CD14-positive monocyte (primary cell): ENCODE measurements at regions not wholly inside any gene's neighbourhood (a gene's known extent, or its start where the extent isn't known, plus 50 kb on each side); places are given as distances from the start of the nearest gene placed in this dataset.
A peak's percentile ranks its signal among the peaks of the same experiment; 100 is the strongest.

ENCODE experiments used
- DNase-seq, 3 donors: peaks; one replicate each; pipeline ENCODE4 v3.0.0-alpha.2; 2011 to 2022
- H2AFZ ChIP-seq: 2 replicates; pipeline ENCODE4 v1.6.0; 2012; ENCODE audit warnings: mild to moderate bottlenecking, low read depth, low read length, inconsistent platforms; ENCODE audit not compliant: insufficient read depth, poor library complexity, severe bottlenecking
- H3K27ac ChIP-seq, 2 donors: 1 replicate in 1 of 2; 2 replicates in 1 of 2; pipeline ENCODE4 v1.5.1; 2012 to 2013; ENCODE audit warnings: low read length in 2 of 2, control low read depth in 1 of 2, inconsistent platforms in 1 of 2, low read depth in 1 of 2, mild to moderate bottlenecking in 1 of 2
- H3K27me3 ChIP-seq, 2 donors: one replicate each; pipeline versions ENCODE4 v1.6.0 to v1.6.1; 2011 to 2013; ENCODE audit warnings: low read length in 2 of 2; ENCODE audit not compliant: control insufficient read depth in 2 of 2, insufficient read depth in 2 of 2
- H3K36me3 ChIP-seq, 2 donors: replicated peaks in 1 of 2; 1 replicate in 1 of 2; 2 replicates in 1 of 2; pipeline versions ENCODE4 v1.5.1 to v1.6.1; 2012 to 2013; ENCODE audit warnings: low read length in 2 of 2, control low read depth in 1 of 2, inconsistent platforms in 1 of 2, mild to moderate bottlenecking in 1 of 2; ENCODE audit not compliant: insufficient read depth in 2 of 2, control insufficient read depth in 1 of 2
- H3K4me1 ChIP-seq, 2 donors: 1 replicate in 1 of 2; 2 replicates in 1 of 2; pipeline versions ENCODE4 v1.5.1 to v1.6.1; 2012 to 2013; ENCODE audit warnings: low read length in 2 of 2, control low read depth in 1 of 2, inconsistent platforms in 1 of 2, mild to moderate bottlenecking in 1 of 2, moderate library complexity in 1 of 2; ENCODE audit not compliant: insufficient read depth in 2 of 2, control insufficient read depth in 1 of 2
- H3K4me2 ChIP-seq: replicated peaks from 2 replicates; pipeline ENCODE3; 2012; ENCODE audit warnings: low read length, moderate library complexity, mild to moderate bottlenecking; ENCODE audit not compliant: poor library complexity, severe bottlenecking; ENCODE audit errors: extremely low read depth
- H3K4me3 ChIP-seq, 3 experiments: fragments of 200-600 bp in 1 of 3; sonication (generic) in 1 of 3; replicated peaks in 1 of 3; 1 replicate in 2 of 3; 2 replicates in 1 of 3; pipeline ENCODE4 v1.5.1; 2011 to 2013; ENCODE audit warnings: low read length in 3 of 3, mild to moderate bottlenecking in 3 of 3, control low read depth in 2 of 3, low read depth in 2 of 3, inconsistent platforms in 1 of 3, moderate library complexity in 1 of 3
- H3K79me2 ChIP-seq: 2 replicates; pipeline ENCODE4 v1.6.0; 2012; ENCODE audit warnings: mild to moderate bottlenecking, control low read depth, inconsistent platforms, low read length, moderate library complexity; ENCODE audit not compliant: insufficient read depth
- H3K9ac ChIP-seq: 2 replicates; pipeline ENCODE4 v1.6.0; 2017; ENCODE audit warnings: low read length, mild to moderate bottlenecking; ENCODE audit not compliant: insufficient read depth, poor library complexity, severe bottlenecking
- H3K9me3 ChIP-seq, 2 donors: replicated peaks in 1 of 2; 1 replicate in 1 of 2; 2 replicates in 1 of 2; pipeline versions ENCODE4 v1.5.1 to v1.6.1; 2012 to 2013; ENCODE audit warnings: low read length in 2 of 2, control low read depth in 1 of 2; ENCODE audit not compliant: control insufficient read depth in 1 of 2, insufficient read depth in 1 of 2
- H4K20me1 ChIP-seq: 2 replicates; pipeline ENCODE4 v1.6.0; 2012; ENCODE audit warnings: mild to moderate bottlenecking, low read length, control low read depth, moderate library complexity; ENCODE audit not compliant: insufficient read depth
- H3K27ac Mint-ChIP-seq, 7 donors: one replicate each; pipeline ENCODE4 v1.8.0; 2020; ENCODE audit warnings: mild to moderate bottlenecking in 7 of 7, mixed read lengths in 7 of 7, moderate library complexity in 6 of 7, inconsistent platforms in 2 of 7
- H3K27me3 Mint-ChIP-seq, 3 donors: one replicate each; pipeline ENCODE4 v1.8.0; 2021 to 2022; ENCODE audit warnings: low read depth in 3 of 3, mild to moderate bottlenecking in 3 of 3, mixed read lengths in 3 of 3, moderate library complexity in 3 of 3, inconsistent platforms in 1 of 3
- H3K36me3 Mint-ChIP-seq, 2 donors: one replicate each; pipeline ENCODE4 v1.8.0; 2020; ENCODE audit warnings: mixed read lengths in 2 of 2, inconsistent platforms in 1 of 2, mild to moderate bottlenecking in 1 of 2
- H3K4me1 Mint-ChIP-seq: one replicate; pipeline ENCODE4 v1.8.0; 2020; ENCODE audit warnings: mild to moderate bottlenecking, mixed read lengths
- H3K4me3 Mint-ChIP-seq, 2 donors: one replicate each; pipeline ENCODE4 v1.8.0; 2020; ENCODE audit warnings: mild to moderate bottlenecking in 2 of 2, mixed read lengths in 2 of 2, moderate library complexity in 1 of 2
- H3K9me3 Mint-ChIP-seq, 7 donors: one replicate each; pipeline ENCODE4 v1.8.0; 2020 to 2022; ENCODE audit warnings: mixed read lengths in 7 of 7, mild to moderate bottlenecking in 6 of 7, moderate library complexity in 6 of 7, inconsistent platforms in 2 of 7
- WGBS: methylation state at CpG from one replicate; pipeline ENCODE4 v1.1.5; 2013; ENCODE audit warnings: missing lambda C conversion rate; ENCODE audit not compliant: insufficient coverage; 5-methylcytosine and 5-hydroxymethylcytosine counted together
- intact Hi-C, 2 donors: fragments of 100-400 bp; cut with micrococcal nuclease; formaldehyde crosslinking; loops; one replicate each; pipeline versions ENCODE4 v1.15.0 to v1.15.1; 2023
- TF ChIP-seq, protein P1 (sequence below): fragments of 200-600 bp; IDR thresholded peaks from one replicate; pipeline ENCODE4 v1.8.0; 2022; ENCODE audit warnings: antibody characterized with exemption, mild to moderate bottlenecking

DNA sequence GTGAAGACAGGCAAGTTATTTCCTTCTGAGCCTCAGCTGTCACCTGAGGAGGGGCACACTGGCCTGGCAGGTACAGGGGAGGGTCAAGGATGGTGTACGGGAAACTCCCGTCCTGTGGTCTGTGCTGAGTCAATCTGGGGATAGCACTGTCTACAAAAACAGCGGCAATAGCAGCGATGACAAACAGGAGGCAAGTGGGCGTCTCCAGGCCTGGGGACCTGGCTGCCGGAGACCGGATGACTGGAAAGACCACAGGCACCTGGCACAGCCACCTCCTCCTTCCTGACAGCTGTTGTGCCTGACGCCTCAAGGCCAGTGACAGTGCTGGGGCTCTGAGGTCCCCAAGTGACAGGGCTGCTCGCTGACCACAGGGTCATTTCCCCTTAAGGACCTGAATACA is 202.1 kb upstream of the HS6ST1 start:
- Mint-ChIP-seq H3K4me3 (peak overlapping the region; percentile 9 to 80), H3K36me3 (peaks cover 0 to 2% of the 10 kb centered on the region in 2 donors), H3K27me3 (peaks cover 3 to 6% (median 5%) of the 10 kb centered on the region in 3 donors), H3K27ac (peak overlapping the region in 6 of 7 donors; percentile 65 to 86 (median 76)), H3K4me1 (peaks cover 24% of the 10 kb centered on the region), H3K9me3 (peaks cover 2 to 10% (median 4%) of the 10 kb centered on the region in 7 donors)
- peak; percentile 76 to 88 (median 79) for DNase-seq
- no peaks in the 10 kb centered on the region for H3K36me3 ChIP-seq
- peak overlapping the region; percentile 65 for H2AFZ ChIP-seq
- no peaks in the 10 kb centered on the region for H4K20me1 ChIP-seq
- peak overlapping the region in 1 of 2 donors; percentile 70 for H3K27ac ChIP-seq
- H3K27me3 ChIP-seq: no peaks in the 10 kb centered on the region
- H3K4me3 ChIP-seq: peak overlapping the region in 1 of 3 experiments; percentile 42
- intact Hi-C loops: loop anchor here in 1 of 2 donors (10.0 kb wide), 1 partner anchor 346 kb away; no protein-coding TSS in a partner anchor
- H3K4me1 ChIP-seq: peaks cover 22 to 26% of the 10 kb centered on the region in 2 donors
- no peak overlapping the region for H3K9ac ChIP-seq
- peak overlapping the region; percentile 40 for H3K4me2 ChIP-seq
- H3K9me3 ChIP-seq: no peaks in the 10 kb centered on the region
- 0% methylated on average over 8 of the region's 9 CpGs for WGBS
- H3K79me2 ChIP-seq: no peaks in the 10 kb centered on the region
- TF ChIP-seq, protein P1, sequence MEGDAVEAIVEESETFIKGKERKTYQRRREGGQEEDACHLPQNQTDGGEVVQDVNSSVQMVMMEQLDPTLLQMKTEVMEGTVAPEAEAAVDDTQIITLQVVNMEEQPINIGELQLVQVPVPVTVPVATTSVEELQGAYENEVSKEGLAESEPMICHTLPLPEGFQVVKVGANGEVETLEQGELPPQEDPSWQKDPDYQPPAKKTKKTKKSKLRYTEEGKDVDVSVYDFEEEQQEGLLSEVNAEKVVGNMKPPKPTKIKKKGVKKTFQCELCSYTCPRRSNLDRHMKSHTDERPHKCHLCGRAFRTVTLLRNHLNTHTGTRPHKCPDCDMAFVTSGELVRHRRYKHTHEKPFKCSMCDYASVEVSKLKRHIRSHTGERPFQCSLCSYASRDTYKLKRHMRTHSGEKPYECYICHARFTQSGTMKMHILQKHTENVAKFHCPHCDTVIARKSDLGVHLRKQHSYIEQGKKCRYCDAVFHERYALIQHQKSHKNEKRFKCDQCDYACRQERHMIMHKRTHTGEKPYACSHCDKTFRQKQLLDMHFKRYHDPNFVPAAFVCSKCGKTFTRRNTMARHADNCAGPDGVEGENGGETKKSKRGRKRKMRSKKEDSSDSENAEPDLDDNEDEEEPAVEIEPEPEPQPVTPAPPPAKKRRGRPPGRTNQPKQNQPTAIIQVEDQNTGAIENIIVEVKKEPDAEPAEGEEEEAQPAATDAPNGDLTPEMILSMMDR: no peak

DNA sequence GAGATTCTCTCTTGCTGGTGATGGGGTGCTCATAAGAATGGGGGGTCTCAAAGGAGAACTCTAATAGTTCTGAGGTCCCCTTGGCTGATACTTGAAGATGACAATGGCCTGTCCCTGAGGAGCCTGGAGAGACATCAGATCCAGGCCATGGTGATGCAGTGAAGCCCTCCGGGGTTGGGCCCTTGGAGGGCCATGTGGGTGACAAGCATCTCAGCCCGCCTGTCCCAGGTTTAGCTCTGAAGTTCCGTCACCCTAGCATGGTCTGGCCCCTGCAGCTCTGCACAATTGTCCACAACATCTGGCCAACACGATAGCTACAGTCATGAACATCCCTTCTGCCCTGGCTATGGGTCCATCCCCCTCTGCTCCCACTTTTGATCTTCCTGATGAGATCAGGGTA is 202.8 kb upstream of the HS6ST1 start:
- Histone ChIP-seq H3K27me3 (no peaks in the 10 kb centered on the region), H3K27ac (peak overlapping the region in 1 of 2 donors; percentile 70), H3K4me3 (no peak overlapping the region), H3K79me2 (no peaks in the 10 kb centered on the region), H3K9me3 (no peaks in the 10 kb centered on the region), H3K4me1 (peaks cover 22 to 26% of the 10 kb centered on the region in 2 donors), H3K36me3 (no peaks in the 10 kb centered on the region), H2AFZ (no peak overlapping the region), H3K4me2 (no peak overlapping the region), H4K20me1 (no peaks in the 10 kb centered on the region), H3K9ac (no peak overlapping the region)
- H3K4me3 Mint-ChIP-seq: no peak overlapping the region
- WGBS: 100% methylated on average over 3 of the region's 4 CpGs
- intact Hi-C loops: loop anchor here in 1 of 2 donors (10.0 kb wide), 1 partner anchor 347 kb away; no protein-coding TSS in a partner anchor
- no peak for DNase-seq
- peaks cover 3 to 5% (median 3%) of the 10 kb centered on the region in 3 donors for H3K27me3 Mint-ChIP-seq
- H3K27ac Mint-ChIP-seq: peak overlapping the region in 4 of 7 donors; percentile 62 to 80 (median 70)
- H3K36me3 Mint-ChIP-seq: peaks cover 0 to 2% of the 10 kb centered on the region in 2 donors
- H3K9me3 Mint-ChIP-seq: peaks cover 2 to 10% (median 4%) of the 10 kb centered on the region in 7 donors
- H3K4me1 Mint-ChIP-seq: peaks cover 24% of the 10 kb centered on the region
- TF ChIP-seq, protein P1: no peak
